HTR-8/SVneo (cell line): ENCODE measurements at regions not wholly inside any gene's neighbourhood (a gene's known extent, or its start where the extent isn't known, plus 50 kb on each side); places are given as distances from the start of the nearest gene placed in this dataset.

Experiments
- DNase-seq: peaks from one replicate; pipeline ENCODE4 v3.0.0; 2011; ENCODE audit warnings: low spot score, mixed read lengths; ENCODE audit not compliant: insufficient read length
- FAIRE-seq: peaks from 2 replicates; lab custom pipeline; 2011; peaks lifted over from hg19 to GRCh38; lab: Jason Lieb, UNC

DNA sequence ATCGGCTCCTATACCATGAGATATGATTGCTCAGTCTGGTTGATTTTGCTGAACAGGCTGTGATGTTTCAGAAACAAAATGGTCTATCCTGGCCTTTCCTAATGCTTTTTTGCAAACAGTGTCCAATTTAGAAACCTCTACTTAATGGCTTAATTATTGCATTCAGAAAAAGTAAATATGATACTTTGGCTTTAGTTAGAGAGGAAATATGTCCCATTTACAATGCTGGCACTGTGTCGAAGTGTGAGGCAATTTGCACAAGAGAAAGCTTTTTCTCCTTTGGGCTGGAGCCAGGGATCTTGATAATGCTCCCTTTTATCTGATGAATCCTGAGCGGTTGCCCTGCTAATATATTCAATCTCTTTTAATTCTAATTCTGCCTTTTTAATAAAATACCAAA, 418.9 kb downstream of the EPHA4 start:
- DNase-seq (no peak), FAIRE-seq (no peak)

DNA sequence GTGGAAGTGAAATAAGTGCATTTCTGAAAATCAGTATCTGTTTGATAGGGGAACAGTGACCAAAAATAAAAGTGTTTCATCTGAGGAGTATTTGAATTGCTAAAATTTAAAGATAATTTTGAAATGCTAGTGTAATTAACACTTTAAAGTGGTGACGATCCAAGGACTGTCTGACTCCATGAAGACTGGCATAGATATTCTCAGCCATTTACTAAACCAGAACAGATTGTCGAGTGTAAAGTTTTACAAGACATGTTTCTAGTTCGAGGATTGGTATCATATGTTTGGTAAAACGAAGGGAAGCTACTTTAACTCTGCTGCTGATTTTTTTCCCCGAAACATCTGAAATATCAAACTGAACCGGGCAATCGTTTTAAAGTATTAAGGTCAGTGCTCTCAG, 417.9 kb downstream of the EPHA4 start:
- DNase-seq (no peak), FAIRE-seq (no peak)

- FAIRE-seq (no peak), DNase-seq (no peak)
These were observed 415.9 kb downstream of the EPHA4 start for GRCh38 chr2:221156062-221156734.

DNA sequence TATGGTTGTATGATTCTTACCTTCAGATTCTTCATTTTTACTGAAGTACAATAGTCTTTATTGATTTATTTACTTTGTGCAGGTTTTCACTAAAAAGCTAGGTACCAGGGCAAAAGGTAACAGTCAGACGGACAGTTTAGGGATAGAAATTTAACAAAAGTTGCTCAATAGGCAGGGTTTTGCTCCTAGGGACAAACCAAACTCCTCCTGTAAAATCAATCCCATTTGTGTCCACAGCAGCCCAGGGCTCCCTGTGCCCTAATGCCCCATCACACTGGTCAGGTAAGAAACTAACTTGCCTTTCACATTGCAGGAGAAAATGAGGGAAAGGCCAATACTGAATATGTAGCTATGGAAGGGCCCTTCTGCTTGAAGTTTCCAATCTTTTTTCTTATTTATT, 410.9 kb downstream of the EPHA4 start:
- FAIRE-seq (no peak), DNase-seq (no peak)

DNA sequence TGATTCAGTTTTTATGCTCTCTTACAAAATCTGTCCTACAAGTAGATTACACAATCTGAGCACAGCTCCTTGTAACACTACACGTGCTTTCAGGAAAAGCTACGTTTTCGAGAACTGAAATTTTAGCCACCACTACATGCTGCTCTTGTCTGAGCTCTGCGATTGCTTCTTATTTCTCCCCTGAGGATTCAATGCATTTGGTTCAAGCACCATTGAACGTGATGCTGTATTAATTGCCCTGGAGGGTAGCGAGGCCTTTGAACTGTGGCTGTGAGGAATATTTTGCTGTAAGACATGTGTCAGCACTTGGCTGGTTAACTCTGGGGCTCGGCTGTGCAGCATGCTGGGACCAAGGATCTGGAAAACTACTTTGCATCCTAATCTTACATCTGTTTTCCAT, 405.8 kb downstream of the EPHA4 start:
- FAIRE-seq (no peak), DNase-seq (no peak)

DNA sequence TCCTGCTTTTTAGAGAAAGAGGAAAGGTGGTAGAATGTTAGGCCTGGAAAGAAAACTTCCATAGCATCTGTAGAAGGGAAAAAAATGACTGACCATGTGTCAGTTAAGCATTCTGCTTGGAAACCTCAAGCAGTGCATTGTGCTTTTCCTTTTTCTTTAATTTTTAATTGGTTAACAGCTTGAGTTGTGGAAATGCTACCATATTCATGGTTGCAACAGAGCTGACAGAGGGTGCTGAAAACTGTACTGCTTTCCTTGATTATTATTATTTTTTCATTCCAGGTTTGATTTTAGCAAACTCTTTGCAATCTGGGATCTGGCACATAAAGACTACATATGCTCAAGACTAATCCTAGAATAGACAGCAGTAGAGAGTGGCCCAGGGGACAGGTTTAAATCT, 404.5 kb downstream of the EPHA4 start:
- DNase-seq (no peak), FAIRE-seq (no peak)

- DNase-seq (no peak), FAIRE-seq (no peak)
These were observed 402.4 kb downstream of the EPHA4 start for GRCh38 chr2:221169724-221170123.

DNA sequence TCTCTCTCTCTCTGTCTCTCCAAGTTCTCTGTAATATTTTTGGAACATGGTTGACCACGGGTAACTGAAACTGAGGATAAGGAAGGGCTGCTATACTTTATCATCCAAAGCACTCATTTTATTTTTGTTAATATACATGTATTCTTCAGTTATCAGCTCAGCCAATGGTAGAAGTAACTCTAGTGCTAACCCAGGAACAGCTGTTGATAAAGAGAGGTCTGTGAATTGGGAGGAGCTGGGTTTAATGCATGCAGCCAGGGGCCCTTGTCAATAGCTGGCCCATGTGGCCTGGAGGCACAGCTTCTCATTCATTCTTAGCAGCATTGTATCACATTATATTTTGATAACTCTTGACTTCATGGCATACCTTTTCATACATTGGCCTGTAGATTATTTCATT, 401.6 kb downstream of the EPHA4 start:
- FAIRE-seq (no peak), DNase-seq (no peak)

GRCh38 chr2:221176667-221177066, 395.4 kb downstream of the EPHA4 start:
- no peak for DNase-seq
- FAIRE-seq = no peak

DNA sequence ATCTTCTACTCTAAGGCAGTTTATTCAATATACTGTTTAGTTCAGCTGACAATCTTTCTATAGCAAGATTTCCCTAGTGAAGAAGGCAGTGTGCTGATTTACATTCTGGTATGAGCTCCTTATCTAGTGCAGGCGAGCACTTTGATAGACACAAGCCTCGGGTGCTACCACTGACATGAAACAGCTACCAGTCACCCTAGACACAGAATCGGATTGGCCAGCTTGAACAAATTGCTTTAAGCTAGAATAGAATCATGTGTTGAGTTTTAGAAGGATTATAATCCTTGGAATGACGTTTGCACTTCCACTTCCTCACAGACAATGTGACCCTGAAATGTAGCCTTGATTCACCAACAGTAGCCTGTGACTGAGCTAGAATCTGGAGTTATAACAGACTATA, 394.0 kb downstream of the EPHA4 start:
- FAIRE-seq = no peak
- no peak for DNase-seq

- DNase-seq = no peak
- no peak for FAIRE-seq
These were observed 385.2 kb downstream of the EPHA4 start for GRCh38 chr2:221186873-221187272.

DNA sequence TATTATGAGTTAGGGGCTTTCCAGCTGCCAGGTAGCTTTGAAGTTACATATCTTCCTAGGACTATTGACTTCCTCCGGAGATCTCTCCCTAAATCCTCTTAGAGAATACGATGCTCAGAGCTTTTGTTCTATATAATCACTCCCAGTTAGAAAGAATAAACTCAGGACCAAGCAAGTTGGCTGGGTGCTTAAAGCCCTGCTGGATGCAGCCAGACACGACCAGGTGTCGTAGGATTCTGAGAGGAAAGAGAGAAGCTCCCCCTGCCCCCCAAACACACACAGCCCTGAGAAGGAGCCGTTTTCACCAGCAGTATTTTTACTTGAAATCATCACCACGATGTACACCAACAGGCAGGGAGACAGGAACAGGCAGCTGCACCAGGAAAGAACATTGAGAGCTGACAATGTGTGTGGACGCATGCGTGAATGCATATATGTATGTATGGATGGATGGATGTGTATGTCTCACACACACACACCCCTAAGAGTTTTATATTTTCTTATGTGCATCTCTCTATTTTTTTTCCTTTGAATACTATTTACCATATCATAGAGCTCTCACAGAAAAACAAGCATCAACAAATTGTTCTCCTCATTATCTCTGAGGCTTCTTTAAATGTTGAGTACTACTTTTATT, 382.6 kb downstream of the EPHA4 start:
- no peak for FAIRE-seq
- DNase-seq = no peak

- no peak for DNase-seq
- FAIRE-seq = no peak
These were observed 376.3 kb downstream of the EPHA4 start for GRCh38 chr2:221195829-221196228.

DNA sequence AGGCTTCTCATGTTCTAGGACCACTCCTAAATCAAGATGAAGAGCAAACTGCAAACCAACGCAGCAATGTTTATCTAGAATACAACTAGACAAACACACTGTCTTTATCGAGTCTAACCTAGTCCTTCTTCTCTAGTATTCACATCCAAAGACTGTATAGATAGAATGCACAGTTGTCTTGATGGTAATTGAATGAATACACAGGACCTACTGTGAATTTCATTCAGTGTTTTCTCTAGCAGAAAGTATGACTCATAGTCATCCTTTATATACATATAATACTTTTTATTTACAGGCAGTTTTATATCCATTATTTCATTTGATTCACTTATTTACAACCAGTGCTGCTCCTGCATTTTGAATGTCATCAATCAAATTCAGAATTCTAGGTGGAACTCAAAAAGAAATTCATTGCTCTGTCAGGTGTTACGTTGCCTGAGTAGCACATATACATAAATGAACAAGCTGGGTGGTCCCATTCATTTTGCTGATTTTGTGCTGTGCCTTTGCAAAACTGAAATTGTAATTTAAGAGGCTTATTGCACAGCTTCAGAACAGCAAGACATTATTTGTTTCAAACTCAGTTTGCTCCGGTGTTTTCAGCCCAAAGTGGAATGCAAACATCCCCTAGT, 374.8 kb downstream of the EPHA4 start:
- FAIRE-seq (no peak), DNase-seq (no peak)

DNA sequence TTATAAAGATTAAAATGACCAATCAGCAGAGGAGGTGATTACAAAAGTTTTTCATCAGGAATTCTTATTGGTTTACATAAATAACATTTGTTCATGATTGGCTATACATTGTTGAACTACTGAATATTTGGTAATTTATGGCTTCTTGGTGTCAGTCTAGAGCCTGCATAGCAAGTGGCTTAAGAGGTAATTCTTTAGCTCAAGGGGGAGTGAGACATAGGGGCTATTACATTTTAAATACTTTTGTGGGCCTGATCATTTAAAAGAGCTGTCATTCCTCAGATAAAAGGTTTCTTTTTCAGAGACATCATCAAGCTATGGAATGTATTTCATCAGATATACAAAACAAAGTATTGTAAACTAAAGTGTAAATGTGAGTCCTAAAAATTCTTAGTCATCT, 373.8 kb downstream of the EPHA4 start:
- DNase-seq (no peak), FAIRE-seq (no peak)

- FAIRE-seq (no peak), DNase-seq (no peak)
These were observed 371.8 kb downstream of the EPHA4 start for GRCh38 chr2:221200184-221200839.

GRCh38 chr2:221202431-221202830, 369.7 kb downstream of the EPHA4 start:
- no peak for DNase-seq
- FAIRE-seq = no peak

DNA sequence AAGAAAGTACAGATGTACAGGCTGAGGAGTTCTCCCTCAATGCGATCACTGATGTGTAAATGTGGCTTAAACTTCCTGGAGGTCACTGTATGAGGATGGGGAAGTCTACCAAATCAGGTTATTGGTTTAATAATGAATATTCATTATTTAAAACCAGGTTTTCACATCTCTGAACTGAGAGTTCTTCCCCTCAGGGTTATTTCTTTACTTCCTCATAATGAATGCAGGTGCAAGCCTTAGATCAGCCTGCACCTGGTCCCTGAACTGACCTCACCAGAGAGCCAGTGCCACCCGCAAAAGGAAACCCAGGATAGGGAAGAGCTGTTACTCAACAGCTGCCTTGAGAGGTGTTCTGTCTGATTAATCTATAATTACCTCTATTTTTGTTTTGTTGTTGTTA, 369.0 kb downstream of the EPHA4 start:
- FAIRE-seq (no peak), DNase-seq (no peak)

- FAIRE-seq (no peak), DNase-seq (no peak)
These were observed 368.2 kb downstream of the EPHA4 start for GRCh38 chr2:221203856-221204255.

DNA sequence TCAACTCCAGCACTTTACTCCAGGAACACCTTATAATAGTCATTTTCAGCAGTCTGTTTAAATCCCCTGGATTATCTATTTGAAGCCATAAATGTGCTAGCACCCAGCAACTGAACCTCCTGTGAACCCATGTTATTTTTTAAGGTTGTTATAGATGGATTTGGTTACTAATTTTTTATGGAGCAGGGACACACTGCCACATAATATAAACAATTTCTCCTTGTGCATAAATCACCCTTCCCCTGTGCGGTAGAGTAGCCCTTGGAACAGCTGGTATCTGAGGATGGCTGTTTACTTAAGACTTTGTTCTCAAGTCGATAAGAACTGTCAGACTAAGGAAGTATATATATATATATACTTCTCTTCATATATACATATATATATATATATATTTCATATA, 367.4 kb downstream of the EPHA4 start:
- FAIRE-seq (no peak), DNase-seq (no peak)

DNA sequence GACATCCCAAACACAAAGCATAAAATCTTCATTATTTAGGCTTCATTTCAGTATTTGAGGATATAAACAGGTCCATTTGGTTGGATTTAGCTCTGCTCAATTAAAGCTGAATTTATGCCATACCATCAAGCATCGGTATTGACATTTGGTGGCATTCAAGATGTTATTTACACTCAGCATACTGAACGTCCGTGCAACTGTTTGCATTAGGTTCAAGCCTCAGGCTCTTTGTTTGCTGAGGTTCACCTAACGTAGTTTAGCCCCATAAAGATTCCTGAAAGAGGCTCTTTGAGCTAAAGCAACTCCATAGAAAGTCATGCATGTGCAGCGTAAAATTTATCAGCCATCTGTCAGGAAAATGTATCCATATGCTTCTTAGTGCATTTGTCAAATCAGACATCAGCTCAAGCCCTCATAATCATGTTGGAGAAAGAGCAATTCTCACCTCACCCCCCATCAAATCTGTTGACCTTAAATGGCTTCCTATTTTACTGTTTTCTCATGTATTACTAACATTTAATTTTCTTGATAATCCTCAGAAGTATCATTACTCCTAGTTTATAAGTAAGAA, 366.9 kb downstream of the EPHA4 start:
- no peak for DNase-seq
- FAIRE-seq = no peak
